Neural cell (in vitro differentiated cells): ENCODE measurements at regions not wholly inside any gene's neighbourhood (a gene's known extent, or its start where the extent isn't known, plus 50 kb on each side); places are given as distances from the start of the nearest gene placed in this dataset.

ENCODE experiments used
- H2AFZ ChIP-seq: fragments of 200-600, 300-800 bp; sonication (generic), shearing (Covaris generic); 2 replicates; pipeline ENCODE4 v1.6.0; 2014; ENCODE audit warnings: low read depth, mild to moderate bottlenecking, antibody characterized with exemption, low read length, moderate library complexity
- H3F3A ChIP-seq: fragments of 200-600 bp; shearing (Covaris generic); 2 replicates; pipeline ENCODE4 v1.6.1; 2016; ENCODE audit warnings: mild to moderate bottlenecking, moderate library complexity, mixed read lengths, antibody characterized with exemption, low read length; ENCODE audit not compliant: insufficient read depth, poor library complexity, severe bottlenecking
- H3K27ac ChIP-seq: fragments of 200-600, 300-800 bp; sonication (generic), shearing (Covaris generic); 2 replicates; pipeline ENCODE4 v1.5.1; 2014; ENCODE audit warnings: mild to moderate bottlenecking, low read length, moderate library complexity
- H3K27me3 ChIP-seq: fragments of 300-800, 200-600 bp; sonication (generic), shearing (Covaris generic); 2 replicates; pipeline ENCODE4 v1.6.0; 2014; ENCODE audit warnings: mild to moderate bottlenecking, low read depth, low read length, moderate library complexity; ENCODE audit not compliant: insufficient read depth
- H3K36me3 ChIP-seq: fragments of 300-800, 200-600 bp; sonication (generic), shearing (Covaris generic); 2 replicates; pipeline ENCODE4 v1.5.1; 2014; ENCODE audit warnings: mild to moderate bottlenecking, antibody characterized with exemption, low read length, moderate library complexity; ENCODE audit not compliant: insufficient read depth
- H3K4me2 ChIP-seq: fragments of 300-800, 200-600 bp; sonication (generic), shearing (Covaris generic); 2 replicates; pipeline ENCODE4 v1.6.0; 2014; ENCODE audit warnings: mild to moderate bottlenecking, low read length
- H3K4me3 ChIP-seq: fragments of 300-800, 200-600 bp; sonication (generic), shearing (Covaris generic); 2 replicates; pipeline ENCODE4 v1.5.1; 2014; ENCODE audit warnings: mild to moderate bottlenecking, low read length, moderate library complexity
- H3K79me2 ChIP-seq: fragments of 200-600 bp; shearing (Covaris generic); replicated peaks from 2 replicates; pipeline ENCODE4 v1.6.0; 2014; ENCODE audit warnings: mild to moderate bottlenecking, low read length, moderate library complexity; ENCODE audit not compliant: insufficient read depth
- H3K9ac ChIP-seq: fragments of 300-800, 200-600 bp; sonication (generic), shearing (Covaris generic); 2 replicates; pipeline ENCODE4 v1.6.1; 2016; ENCODE audit warnings: mild to moderate bottlenecking, low read length, mixed read lengths
- H3K9me2 ChIP-seq: fragments of 200-600 bp; shearing (Covaris generic); 2 replicates; pipeline ENCODE4 v1.6.1; 2016; ENCODE audit warnings: mild to moderate bottlenecking, low read length, mixed read lengths; ENCODE audit not compliant: insufficient read depth
- H3K9me3 ChIP-seq: fragments of 200-600, 300-800 bp; sonication (generic), shearing (Covaris generic); 2 replicates; pipeline ENCODE4 v1.6.1; 2016; ENCODE audit warnings: mild to moderate bottlenecking, mixed run types, low read length, moderate library complexity, mixed read lengths
- H4K20me1 ChIP-seq: fragments of 200-600 bp; shearing (Covaris generic); 2 replicates; pipeline ENCODE4 v1.6.1; 2016; ENCODE audit warnings: mild to moderate bottlenecking, mixed run types; ENCODE audit not compliant: insufficient read depth
- EP300 ChIP-seq: fragments of 450-650 bp; conservative IDR thresholded peaks from 2 replicates; pipeline ENCODE4 v1.6.1; 2014; ENCODE audit warnings: antibody characterized with exemption, mild to moderate bottlenecking, moderate library complexity; ENCODE audit not compliant: poor library complexity, severe bottlenecking
- EZH2 ChIP-seq: fragments of 200-600, 300-800 bp; shearing (Covaris generic), sonication (generic); IDR thresholded peaks from 2 replicates; pipeline ENCODE4 v1.6.1; 2014; ENCODE audit warnings: antibody characterized with exemption, low read length, borderline replicate concordance, mild to moderate bottlenecking; ENCODE audit not compliant: insufficient read depth, poor library complexity, severe bottlenecking
- MXI1 ChIP-seq: fragments of 450-650 bp; conservative IDR thresholded peaks from 2 replicates; pipeline ENCODE4 v1.6.1; 2014; ENCODE audit warnings: antibody characterized with exemption, mild to moderate bottlenecking; ENCODE audit not compliant: poor library complexity, severe bottlenecking
- POLR2AphosphoS5 ChIP-seq: IDR thresholded peaks from 2 replicates; pipeline ENCODE4 v1.6.1; 2012
- RAD21 ChIP-seq: fragments of 450-650 bp; conservative IDR thresholded peaks from 2 replicates; pipeline ENCODE4 v1.6.1; 2014; ENCODE audit warnings: antibody characterized with exemption, mild to moderate bottlenecking, moderate library complexity
- SMC3 ChIP-seq: fragments of 450-650 bp; conservative IDR thresholded peaks from 2 replicates; pipeline ENCODE4 v1.6.1; 2014; ENCODE audit warnings: antibody characterized with exemption, mild to moderate bottlenecking, moderate library complexity; ENCODE audit not compliant: poor library complexity
- TAF1 ChIP-seq: IDR thresholded peaks from 2 replicates; pipeline ENCODE4 v1.6.1; 2012; ENCODE audit warnings: low read depth
- TF ChIP-seq, protein P1 (sequence below): fragments of 450-650 bp; IDR thresholded peaks from 2 replicates; pipeline ENCODE4 v1.5.1; 2014; ENCODE audit warnings: antibody characterized with exemption, mild to moderate bottlenecking, moderate library complexity; ENCODE audit not compliant: poor library complexity, severe bottlenecking
- TF ChIP-seq, protein P2 (sequence below): IDR thresholded peaks from 2 replicates; pipeline ENCODE4 v1.6.1; 2012; ENCODE audit warnings: borderline replicate concordance

DNA sequence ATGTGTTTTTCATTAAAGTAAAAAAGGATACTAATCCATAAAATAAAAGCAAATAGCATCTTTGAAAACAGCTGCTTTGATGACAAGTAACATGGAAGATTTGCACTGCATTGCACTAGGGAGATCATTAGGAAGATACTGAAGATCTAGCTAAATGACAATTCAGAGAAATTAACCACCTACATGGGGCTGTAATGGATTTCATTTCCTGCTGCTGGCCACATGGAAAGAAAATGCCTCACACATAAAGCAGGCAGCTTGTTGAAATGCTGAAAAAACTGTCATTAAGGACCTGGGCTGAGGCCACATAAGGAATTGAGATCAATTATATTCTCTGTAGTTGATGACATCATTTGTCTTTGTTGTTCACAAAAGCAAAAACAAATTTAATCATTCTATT is 94.1 kb downstream of the PYDC2 start:
- no peak overlapping the region for H2AFZ ChIP-seq
- no peak for TF ChIP-seq MXI1
- TF ChIP-seq, protein P1, sequence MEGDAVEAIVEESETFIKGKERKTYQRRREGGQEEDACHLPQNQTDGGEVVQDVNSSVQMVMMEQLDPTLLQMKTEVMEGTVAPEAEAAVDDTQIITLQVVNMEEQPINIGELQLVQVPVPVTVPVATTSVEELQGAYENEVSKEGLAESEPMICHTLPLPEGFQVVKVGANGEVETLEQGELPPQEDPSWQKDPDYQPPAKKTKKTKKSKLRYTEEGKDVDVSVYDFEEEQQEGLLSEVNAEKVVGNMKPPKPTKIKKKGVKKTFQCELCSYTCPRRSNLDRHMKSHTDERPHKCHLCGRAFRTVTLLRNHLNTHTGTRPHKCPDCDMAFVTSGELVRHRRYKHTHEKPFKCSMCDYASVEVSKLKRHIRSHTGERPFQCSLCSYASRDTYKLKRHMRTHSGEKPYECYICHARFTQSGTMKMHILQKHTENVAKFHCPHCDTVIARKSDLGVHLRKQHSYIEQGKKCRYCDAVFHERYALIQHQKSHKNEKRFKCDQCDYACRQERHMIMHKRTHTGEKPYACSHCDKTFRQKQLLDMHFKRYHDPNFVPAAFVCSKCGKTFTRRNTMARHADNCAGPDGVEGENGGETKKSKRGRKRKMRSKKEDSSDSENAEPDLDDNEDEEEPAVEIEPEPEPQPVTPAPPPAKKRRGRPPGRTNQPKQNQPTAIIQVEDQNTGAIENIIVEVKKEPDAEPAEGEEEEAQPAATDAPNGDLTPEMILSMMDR: no peak
- no peak for TF ChIP-seq SMC3
- no peak for TF ChIP-seq POLR2AphosphoS5
- TF ChIP-seq TAF1: no peak
- no peak for TF ChIP-seq EP300
- TF ChIP-seq, protein P2, sequence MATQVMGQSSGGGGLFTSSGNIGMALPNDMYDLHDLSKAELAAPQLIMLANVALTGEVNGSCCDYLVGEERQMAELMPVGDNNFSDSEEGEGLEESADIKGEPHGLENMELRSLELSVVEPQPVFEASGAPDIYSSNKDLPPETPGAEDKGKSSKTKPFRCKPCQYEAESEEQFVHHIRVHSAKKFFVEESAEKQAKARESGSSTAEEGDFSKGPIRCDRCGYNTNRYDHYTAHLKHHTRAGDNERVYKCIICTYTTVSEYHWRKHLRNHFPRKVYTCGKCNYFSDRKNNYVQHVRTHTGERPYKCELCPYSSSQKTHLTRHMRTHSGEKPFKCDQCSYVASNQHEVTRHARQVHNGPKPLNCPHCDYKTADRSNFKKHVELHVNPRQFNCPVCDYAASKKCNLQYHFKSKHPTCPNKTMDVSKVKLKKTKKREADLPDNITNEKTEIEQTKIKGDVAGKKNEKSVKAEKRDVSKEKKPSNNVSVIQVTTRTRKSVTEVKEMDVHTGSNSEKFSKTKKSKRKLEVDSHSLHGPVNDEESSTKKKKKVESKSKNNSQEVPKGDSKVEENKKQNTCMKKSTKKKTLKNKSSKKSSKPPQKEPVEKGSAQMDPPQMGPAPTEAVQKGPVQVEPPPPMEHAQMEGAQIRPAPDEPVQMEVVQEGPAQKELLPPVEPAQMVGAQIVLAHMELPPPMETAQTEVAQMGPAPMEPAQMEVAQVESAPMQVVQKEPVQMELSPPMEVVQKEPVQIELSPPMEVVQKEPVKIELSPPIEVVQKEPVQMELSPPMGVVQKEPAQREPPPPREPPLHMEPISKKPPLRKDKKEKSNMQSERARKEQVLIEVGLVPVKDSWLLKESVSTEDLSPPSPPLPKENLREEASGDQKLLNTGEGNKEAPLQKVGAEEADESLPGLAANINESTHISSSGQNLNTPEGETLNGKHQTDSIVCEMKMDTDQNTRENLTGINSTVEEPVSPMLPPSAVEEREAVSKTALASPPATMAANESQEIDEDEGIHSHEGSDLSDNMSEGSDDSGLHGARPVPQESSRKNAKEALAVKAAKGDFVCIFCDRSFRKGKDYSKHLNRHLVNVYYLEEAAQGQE: no peak
- TF ChIP-seq EZH2: no peak
- no peak for TF ChIP-seq RAD21
- H3K4me2 ChIP-seq: no peak overlapping the region
- no peaks in the 10 kb centered on the region for H3K36me3 ChIP-seq
- no peaks in the 10 kb centered on the region for H4K20me1 ChIP-seq
- H3F3A ChIP-seq: no peaks in the 10 kb centered on the region
- H3K27me3 ChIP-seq: no peaks in the 10 kb centered on the region
- no peaks in the 10 kb centered on the region for H3K79me2 ChIP-seq
- H3K27ac ChIP-seq: no peak overlapping the region
- no peaks in the 10 kb centered on the region for H3K9me2 ChIP-seq
- no peak overlapping the region for H3K9ac ChIP-seq
- H3K4me3 ChIP-seq: no peak overlapping the region
- no peaks in the 10 kb centered on the region for H3K9me3 ChIP-seq

DNA sequence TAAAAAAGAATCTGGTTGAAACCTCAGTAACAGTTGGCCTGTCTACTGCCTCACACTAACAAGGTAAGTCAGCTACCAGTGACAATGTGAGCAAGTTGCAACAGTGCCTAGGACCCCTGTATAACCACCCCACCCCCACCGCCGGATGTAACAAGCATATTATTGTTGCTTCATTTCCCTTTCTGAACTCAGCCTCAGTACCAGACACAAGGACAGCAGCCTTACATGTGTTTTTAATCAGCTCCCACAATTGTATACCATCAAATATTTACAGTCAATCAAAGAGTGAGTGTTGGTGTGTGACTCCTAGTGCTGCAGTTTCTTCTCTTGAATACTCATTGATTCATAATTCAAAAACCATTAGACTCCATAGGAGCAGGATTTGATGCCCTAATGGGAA is 96.4 kb downstream of the PYDC2 start:
- no peak overlapping the region for H3K9ac ChIP-seq

More for the DNA sequence above, 96.4 kb downstream of the PYDC2 start:
- H3K4me2 ChIP-seq: no peak overlapping the region
- no peaks in the 10 kb centered on the region for H3K9me3 ChIP-seq
- no peaks in the 10 kb centered on the region for H3K36me3 ChIP-seq
- H3K9me2 ChIP-seq: no peaks in the 10 kb centered on the region
- no peaks in the 10 kb centered on the region for H3K79me2 ChIP-seq
- H2AFZ ChIP-seq: no peak overlapping the region
- TF ChIP-seq EZH2: no peak
- no peak for TF ChIP-seq MXI1
- TF ChIP-seq, protein P2: no peak
- no peak for TF ChIP-seq TAF1
- TF ChIP-seq POLR2AphosphoS5: no peak
- no peak for TF ChIP-seq SMC3
- no peak for TF ChIP-seq RAD21
- TF ChIP-seq EP300: no peak
- TF ChIP-seq, protein P1: no peak
- no peaks in the 10 kb centered on the region for H4K20me1 ChIP-seq
- no peaks in the 10 kb centered on the region for H3F3A ChIP-seq
- H3K27ac ChIP-seq: no peak overlapping the region
- H3K27me3 ChIP-seq: no peaks in the 10 kb centered on the region
- H3K4me3 ChIP-seq: no peak overlapping the region
